ENCODE measurements at regions not wholly inside any gene's neighbourhood (a gene's known extent, or its start where the extent isn't known, plus 50 kb on each side); places are given as distances from the start of the nearest gene placed in this dataset.

DNA sequence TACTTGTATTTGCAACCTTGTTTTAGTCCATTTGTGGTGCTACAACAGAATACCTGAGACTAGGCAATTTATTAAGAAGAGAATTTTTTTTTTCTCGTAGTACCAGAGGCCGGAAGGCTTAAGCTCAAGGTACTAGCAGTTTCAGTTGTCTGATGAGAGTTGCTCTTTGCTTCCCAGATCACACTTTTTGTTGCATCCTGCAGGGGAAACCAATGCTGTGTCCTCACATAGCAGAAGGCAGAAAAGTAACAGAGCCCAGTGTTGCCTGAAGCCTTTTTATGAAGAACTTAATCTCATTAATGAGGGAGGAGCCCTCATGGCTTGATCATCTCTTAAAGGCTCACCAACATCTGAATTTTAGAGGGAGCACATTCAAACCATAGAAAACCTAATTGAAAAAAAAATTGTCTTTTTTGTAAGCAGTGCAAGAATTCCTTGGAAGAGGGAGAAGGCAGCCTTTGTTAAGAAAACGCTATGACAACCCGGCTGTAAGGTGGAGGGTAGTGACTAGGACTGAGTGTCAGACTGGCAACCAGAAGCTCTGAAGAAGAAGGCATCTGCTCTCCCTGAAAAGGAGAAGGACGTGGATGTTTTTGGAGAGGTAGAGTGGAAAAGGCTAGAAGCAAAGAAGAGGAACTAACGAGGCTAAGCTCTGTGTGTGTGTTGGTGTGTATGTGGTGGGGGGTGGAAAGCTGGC lies 1245.3 kb downstream of the ROBO2 start:
- in situ Hi-C loops (cut with HindIII; ENCODE audit: low sequenced_read_pairs): no loop called here
- no peak for DNase-seq (ENCODE audit: low read depth, low spot score)
- no peak overlapping the region for H3K4me3 ChIP-seq (ENCODE audit: low read depth, low read length)
- TF ChIP-seq, protein P1, sequence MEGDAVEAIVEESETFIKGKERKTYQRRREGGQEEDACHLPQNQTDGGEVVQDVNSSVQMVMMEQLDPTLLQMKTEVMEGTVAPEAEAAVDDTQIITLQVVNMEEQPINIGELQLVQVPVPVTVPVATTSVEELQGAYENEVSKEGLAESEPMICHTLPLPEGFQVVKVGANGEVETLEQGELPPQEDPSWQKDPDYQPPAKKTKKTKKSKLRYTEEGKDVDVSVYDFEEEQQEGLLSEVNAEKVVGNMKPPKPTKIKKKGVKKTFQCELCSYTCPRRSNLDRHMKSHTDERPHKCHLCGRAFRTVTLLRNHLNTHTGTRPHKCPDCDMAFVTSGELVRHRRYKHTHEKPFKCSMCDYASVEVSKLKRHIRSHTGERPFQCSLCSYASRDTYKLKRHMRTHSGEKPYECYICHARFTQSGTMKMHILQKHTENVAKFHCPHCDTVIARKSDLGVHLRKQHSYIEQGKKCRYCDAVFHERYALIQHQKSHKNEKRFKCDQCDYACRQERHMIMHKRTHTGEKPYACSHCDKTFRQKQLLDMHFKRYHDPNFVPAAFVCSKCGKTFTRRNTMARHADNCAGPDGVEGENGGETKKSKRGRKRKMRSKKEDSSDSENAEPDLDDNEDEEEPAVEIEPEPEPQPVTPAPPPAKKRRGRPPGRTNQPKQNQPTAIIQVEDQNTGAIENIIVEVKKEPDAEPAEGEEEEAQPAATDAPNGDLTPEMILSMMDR (IDR thresholded peaks at IDR 0.05; ENCODE audit: low read depth, low read length): no peak

GRCh38 chr3:78287085-78287484 lies 1247.2 kb downstream of the ROBO2 start:
- no peak for DNase-seq (ENCODE audit: low read depth, low spot score)
- no peak overlapping the region for H3K4me3 ChIP-seq (ENCODE audit: low read depth, low read length)
- TF ChIP-seq, protein P1 (IDR thresholded peaks at IDR 0.05; ENCODE audit: low read depth, low read length): no peak
- in situ Hi-C loops (cut with HindIII; ENCODE audit: low sequenced_read_pairs): no loop called here

- TF ChIP-seq, protein P1 (IDR thresholded peaks at IDR 0.05; ENCODE audit: low read depth, low read length): no peak
- DNase-seq (ENCODE audit: low read depth, low spot score): no peak
- in situ Hi-C loops (cut with HindIII; ENCODE audit: low sequenced_read_pairs): no loop called here
- H3K4me3 ChIP-seq (ENCODE audit: low read depth, low read length): no peak overlapping the region
Measured at GRCh38 chr3:78293284-78293683, 1253.4 kb downstream of the ROBO2 start.

DNA sequence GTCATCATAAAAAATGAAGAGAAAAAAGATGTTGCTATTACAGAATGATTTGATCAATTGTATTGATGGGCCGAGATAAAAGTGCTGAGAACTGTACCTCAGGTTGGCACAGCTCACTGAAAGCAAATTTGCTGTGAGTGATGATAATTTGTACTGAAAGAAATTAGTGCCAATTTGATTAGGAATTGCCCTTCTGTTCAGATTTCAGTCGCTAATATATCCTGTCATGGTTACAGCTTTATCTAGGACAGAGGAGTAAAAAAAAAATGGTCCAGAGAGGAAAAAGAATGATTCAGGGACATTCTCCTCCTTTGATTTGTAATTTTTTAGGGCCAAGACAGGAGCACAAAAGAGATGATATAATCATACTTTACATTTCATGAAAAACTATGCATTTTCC lies 1264.2 kb downstream of the ROBO2 start:
- TF ChIP-seq, protein P1 (IDR thresholded peaks at IDR 0.05; ENCODE audit: low read depth, low read length): no peak
- no peak for DNase-seq (ENCODE audit: low read depth, low spot score)
- in situ Hi-C loops (cut with HindIII; ENCODE audit: low sequenced_read_pairs): no loop called here
- no peak overlapping the region for H3K4me3 ChIP-seq (ENCODE audit: low read depth, low read length)

GRCh38 chr3:78312851-78313250 lies 1273.0 kb downstream of the ROBO2 start:
- in situ Hi-C loops (cut with HindIII; ENCODE audit: low sequenced_read_pairs): no loop called here
- DNase-seq (ENCODE audit: low read depth, low spot score): no peak
- TF ChIP-seq, protein P1 (IDR thresholded peaks at IDR 0.05; ENCODE audit: low read depth, low read length): no peak
- no peak overlapping the region for H3K4me3 ChIP-seq (ENCODE audit: low read depth, low read length)

DNA sequence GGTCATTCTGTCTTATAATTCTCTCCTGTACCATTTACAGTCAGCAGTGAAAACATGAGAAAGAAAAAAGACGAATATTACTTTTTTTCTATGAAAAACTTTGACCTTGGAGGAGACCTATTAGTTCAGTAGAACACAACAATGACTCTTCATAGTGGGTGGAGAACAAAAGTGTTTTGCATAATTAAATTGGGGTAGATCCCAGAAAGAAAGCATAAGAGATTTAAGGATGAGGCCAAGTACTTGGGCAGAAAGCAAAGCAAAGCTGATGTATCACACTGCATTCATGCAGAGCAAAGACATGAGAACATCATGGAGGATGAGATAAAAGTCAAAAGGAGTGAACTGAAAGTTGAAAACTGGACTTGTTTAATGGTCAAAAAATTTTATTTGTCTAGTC lies 1273.4 kb downstream of the ROBO2 start:
- in situ Hi-C loops (cut with HindIII; ENCODE audit: low sequenced_read_pairs): no loop called here
- H3K4me3 ChIP-seq (ENCODE audit: low read depth, low read length): no peak overlapping the region
- TF ChIP-seq, protein P1 (IDR thresholded peaks at IDR 0.05; ENCODE audit: low read depth, low read length): no peak
- no peak for DNase-seq (ENCODE audit: low read depth, low spot score)
